Activated CD8-positive, alpha-beta T cell treated with anti-CD3 and anti-CD28 coated beads for 36 hours (primary cell): ENCODE measurements at regions not wholly inside any gene's neighbourhood (a gene's known extent, or its start where the extent isn't known, plus 50 kb on each side); places are given as distances from the start of the nearest gene placed in this dataset.
"Not testable (repeated sequence)": the region's sequence is repeated elsewhere in the genome, so short reads cannot be mapped to it uniquely, and the experiment has no call there.

Source experiments
- ATAC-seq: fragments of 200-7000 bp; cut with Tn5 transposase; one replicate; pipeline ENCODE4 v1.10.0; 2021; ENCODE audit warnings: mild to moderate bottlenecking, moderate library complexity
- CTCF ChIA-PET: fragments of 350-600 bp; sonication (Branson Sonifier 250); formaldehyde crosslinking; loops from one replicate; lab custom pipeline; 2021; ENCODE audit warnings: antibody characterized with exemption; lab: Charles Lee
- POLR2A ChIA-PET: fragments of 350-600 bp; sonication (Branson Sonifier 250); formaldehyde crosslinking; loops from one replicate; lab custom pipeline; 2021; ENCODE audit warnings: antibody characterized with exemption; lab: Charles Lee
- DNase-seq: peaks from one replicate; pipeline ENCODE4 v3.0.0-alpha.2; 2020
- H3K27ac Mint-ChIP-seq: one replicate; pipeline ENCODE4 v1.8.0; 2021; ENCODE audit warnings: mild to moderate bottlenecking, mixed read lengths
- H3K27me3 Mint-ChIP-seq: one replicate; pipeline ENCODE4 v1.8.0; 2021; ENCODE audit warnings: mixed read lengths
- H3K36me3 Mint-ChIP-seq: one replicate; pipeline ENCODE4 v1.8.0; 2021; ENCODE audit warnings: low read depth, mixed read lengths
- H3K4me1 Mint-ChIP-seq: one replicate; pipeline ENCODE4 v1.8.0; 2021; ENCODE audit warnings: low read depth, mixed read lengths
- H3K4me3 Mint-ChIP-seq: one replicate; pipeline ENCODE4 v1.8.0; 2021; ENCODE audit warnings: mild to moderate bottlenecking, moderate library complexity, mixed read lengths
- H3K9me3 Mint-ChIP-seq: one replicate; pipeline ENCODE4 v1.8.0; 2021; ENCODE audit warnings: mixed read lengths
- intact Hi-C: fragments of 100-400 bp; cut with micrococcal nuclease; formaldehyde crosslinking; loops from one replicate; pipeline ENCODE4 v1.10.0; 2022
- TF ChIP-seq, protein P1 (sequence below): fragments of 200-600 bp; IDR thresholded peaks from one replicate; pipeline ENCODE4 v1.8.0; 2022; ENCODE audit warnings: antibody characterized with exemption, mild to moderate bottlenecking

DNA sequence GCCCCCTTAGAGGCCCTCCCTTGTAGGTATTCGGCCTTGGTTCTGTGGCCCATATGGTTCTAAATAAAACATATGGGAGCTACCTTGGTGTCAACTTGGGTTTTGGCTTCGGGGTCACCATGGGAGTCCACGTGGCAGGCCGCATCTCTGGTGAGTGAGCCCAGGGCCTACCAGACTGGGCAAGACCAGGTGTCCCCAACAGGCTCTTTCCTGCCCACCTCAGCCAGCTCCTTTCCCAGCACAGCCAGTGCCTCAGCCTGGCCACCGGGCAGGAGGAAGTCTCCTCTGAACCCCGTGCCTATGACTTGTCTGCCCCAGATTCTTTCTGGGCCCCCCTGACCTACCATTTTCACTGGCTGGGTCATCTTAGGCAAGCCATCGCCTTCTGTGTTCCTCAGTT lies 268.8 kb upstream of the TEKT4 start:
- no peak overlapping the region for H3K27ac Mint-ChIP-seq
- POLR2A ChIA-PET = no interaction called here
- H3K36me3 Mint-ChIP-seq = no peaks in the 10 kb centered on the region
- H3K4me3 Mint-ChIP-seq = no peak overlapping the region
- H3K9me3 Mint-ChIP-seq = no peaks in the 10 kb centered on the region
- intact Hi-C loops = no loop called here
- no peaks in the 10 kb centered on the region for H3K4me1 Mint-ChIP-seq
- DNase-seq = no peak
- TF ChIP-seq, protein P1, sequence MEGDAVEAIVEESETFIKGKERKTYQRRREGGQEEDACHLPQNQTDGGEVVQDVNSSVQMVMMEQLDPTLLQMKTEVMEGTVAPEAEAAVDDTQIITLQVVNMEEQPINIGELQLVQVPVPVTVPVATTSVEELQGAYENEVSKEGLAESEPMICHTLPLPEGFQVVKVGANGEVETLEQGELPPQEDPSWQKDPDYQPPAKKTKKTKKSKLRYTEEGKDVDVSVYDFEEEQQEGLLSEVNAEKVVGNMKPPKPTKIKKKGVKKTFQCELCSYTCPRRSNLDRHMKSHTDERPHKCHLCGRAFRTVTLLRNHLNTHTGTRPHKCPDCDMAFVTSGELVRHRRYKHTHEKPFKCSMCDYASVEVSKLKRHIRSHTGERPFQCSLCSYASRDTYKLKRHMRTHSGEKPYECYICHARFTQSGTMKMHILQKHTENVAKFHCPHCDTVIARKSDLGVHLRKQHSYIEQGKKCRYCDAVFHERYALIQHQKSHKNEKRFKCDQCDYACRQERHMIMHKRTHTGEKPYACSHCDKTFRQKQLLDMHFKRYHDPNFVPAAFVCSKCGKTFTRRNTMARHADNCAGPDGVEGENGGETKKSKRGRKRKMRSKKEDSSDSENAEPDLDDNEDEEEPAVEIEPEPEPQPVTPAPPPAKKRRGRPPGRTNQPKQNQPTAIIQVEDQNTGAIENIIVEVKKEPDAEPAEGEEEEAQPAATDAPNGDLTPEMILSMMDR = no peak
- ATAC-seq = no peak
- peaks cover 1% of the 10 kb centered on the region for H3K27me3 Mint-ChIP-seq
- CTCF ChIA-PET = no interaction called here

DNA sequence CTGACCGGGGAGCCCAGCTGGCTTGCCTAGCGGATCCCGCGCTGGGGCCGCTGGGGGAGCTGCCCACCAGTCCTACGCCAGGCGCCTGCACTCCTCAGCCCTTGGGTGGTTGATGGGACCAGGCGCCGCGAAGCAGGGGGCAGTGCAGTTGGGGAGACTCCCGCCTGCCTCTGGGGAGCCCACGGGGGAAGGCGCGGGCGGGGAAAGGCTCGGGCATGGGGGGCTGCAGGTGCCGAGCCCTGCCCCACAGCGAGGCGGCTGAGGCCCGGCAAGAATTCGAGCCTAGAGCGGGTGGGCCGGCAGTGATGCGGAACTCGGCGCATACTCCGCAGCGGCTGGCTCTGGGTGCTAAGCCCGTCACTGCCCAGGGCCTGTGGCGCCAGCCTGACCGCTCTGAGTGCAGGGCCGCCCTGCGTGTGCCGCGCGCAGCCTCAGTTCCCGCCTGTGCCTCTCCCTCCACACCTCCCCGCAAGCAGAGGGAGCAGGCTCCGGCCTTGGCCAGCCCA lies 249.1 kb upstream of the TEKT4 start:
- Mint-ChIP-seq H3K4me1 (no peaks in the 10 kb centered on the region), H3K27ac (no peak overlapping the region), H3K4me3 (no peak overlapping the region), H3K9me3 (no peaks in the 10 kb centered on the region), H3K27me3 (no peaks in the 10 kb centered on the region), H3K36me3 (no peaks in the 10 kb centered on the region)
- TF ChIP-seq, protein P1 = no peak
- POLR2A ChIA-PET = no interaction called here
- no peak for ATAC-seq
- CTCF ChIA-PET = no interaction called here
- DNase-seq = no peak
- intact Hi-C loops = no loop called here

DNA sequence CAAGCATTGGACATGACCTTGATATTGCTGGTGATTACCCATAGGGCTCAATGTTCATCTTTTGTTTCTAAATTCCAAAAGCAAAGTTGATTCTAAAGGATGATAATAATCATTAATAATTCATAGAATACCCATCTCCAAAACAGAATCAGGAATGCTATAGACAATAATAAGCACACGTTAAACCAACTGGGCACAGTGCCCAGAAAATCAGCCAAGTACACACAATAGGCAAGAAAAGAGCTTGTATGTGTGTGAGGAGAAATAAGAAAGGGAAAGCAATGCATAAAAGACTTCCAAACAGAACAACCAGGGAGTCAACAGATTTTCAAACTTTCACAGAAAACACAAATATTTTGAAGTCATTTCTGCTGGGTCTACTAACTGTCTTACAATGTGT lies 242.3 kb upstream of the TEKT4 start:
- intact Hi-C loops, H3K4me3 Mint-ChIP-seq, H3K27ac Mint-ChIP-seq, H3K36me3 Mint-ChIP-seq, POLR2A ChIA-PET, DNase-seq, CTCF ChIA-PET, H3K4me1 Mint-ChIP-seq, H3K9me3 Mint-ChIP-seq, H3K27me3 Mint-ChIP-seq, ATAC-seq: not testable (repeated sequence)

DNA sequence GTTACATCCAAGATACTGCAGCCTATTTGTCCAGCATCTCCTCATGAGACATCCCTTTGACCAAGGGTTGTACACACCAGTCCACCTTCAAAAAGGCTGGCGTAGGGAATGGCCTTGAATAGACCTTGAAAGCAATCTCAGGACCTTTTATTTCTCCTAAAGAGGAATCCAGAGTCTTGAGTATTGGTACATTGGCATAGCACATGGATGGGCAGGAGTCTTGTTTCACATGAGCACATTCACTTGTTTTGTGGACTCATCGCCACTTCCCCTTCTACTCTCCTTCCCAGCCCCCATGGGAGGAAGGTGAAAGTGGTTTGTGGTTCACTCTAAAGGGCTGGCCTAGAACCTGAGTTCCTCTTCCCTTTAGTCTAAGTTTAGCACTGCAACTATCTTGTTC lies 229.8 kb upstream of the TEKT4 start:
- H3K9me3 Mint-ChIP-seq, POLR2A ChIA-PET, H3K27ac Mint-ChIP-seq, intact Hi-C loops, DNase-seq, CTCF ChIA-PET, ATAC-seq, H3K36me3 Mint-ChIP-seq, H3K4me3 Mint-ChIP-seq, H3K4me1 Mint-ChIP-seq, H3K27me3 Mint-ChIP-seq: not testable (repeated sequence)

DNA sequence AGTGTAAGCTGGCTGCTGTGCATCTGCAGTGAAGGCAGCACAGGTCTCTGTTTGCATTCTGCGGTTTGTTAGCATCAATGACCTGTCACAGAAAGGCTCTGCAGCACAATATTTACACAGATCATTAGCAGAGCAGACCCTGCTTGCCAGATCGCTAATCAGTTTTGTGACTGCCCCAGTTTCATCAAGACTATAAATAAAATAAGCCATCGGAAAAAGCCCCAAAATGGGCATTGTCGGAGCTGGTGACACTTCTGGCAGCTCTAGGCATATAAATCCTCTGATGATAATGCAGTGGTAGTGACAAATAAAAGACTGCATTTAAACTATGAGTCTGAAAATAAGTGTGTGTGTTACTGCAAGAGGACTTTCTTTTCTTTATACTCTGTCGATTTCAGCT lies 219.1 kb upstream of the TEKT4 start:
- H3K27me3 Mint-ChIP-seq, H3K4me3 Mint-ChIP-seq, H3K9me3 Mint-ChIP-seq, H3K36me3 Mint-ChIP-seq, CTCF ChIA-PET, POLR2A ChIA-PET, intact Hi-C loops, H3K27ac Mint-ChIP-seq, H3K4me1 Mint-ChIP-seq, ATAC-seq, DNase-seq: not testable (repeated sequence)

DNA sequence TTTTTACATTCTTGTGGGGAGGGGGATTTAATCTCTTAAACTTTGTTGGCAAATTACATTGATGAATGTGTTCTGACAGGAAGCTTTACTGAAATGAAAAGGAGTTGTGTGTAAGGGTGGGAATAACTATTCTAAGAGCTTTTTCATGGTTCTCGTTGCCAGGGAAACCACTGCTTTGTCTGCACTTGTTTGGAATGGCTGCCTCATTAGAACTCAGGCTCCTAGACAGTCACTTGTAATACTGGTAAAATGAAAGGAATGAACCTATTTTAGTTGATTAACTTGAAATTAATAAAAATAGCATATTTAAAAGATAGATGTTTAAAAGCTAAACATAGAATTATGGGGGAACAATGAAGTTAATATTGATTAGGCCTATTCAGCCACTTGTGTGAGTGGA lies 201.4 kb upstream of the TEKT4 start:
- H3K9me3 Mint-ChIP-seq, CTCF ChIA-PET, H3K36me3 Mint-ChIP-seq, H3K27me3 Mint-ChIP-seq, DNase-seq, H3K4me3 Mint-ChIP-seq, H3K4me1 Mint-ChIP-seq, H3K27ac Mint-ChIP-seq, intact Hi-C loops, POLR2A ChIA-PET, ATAC-seq: not testable (repeated sequence)

DNA sequence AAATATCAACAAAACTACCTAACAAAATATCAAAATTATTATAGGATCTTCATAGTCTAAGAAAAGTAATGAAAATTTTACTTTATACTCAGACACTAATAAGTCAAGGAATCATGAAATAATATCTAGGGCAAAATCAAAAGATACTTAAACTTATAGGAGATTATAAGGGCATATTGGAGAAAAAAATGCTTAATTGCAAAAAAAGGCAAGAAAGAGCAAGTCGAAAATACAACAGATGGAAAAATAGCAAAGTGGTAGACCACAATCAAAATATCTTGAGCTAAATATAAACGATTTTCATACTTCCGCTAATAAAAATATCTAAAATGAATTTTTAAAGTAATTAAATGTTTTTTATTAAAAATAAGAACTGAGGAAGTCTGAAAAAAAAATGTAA lies 177.0 kb upstream of the TEKT4 start:
- intact Hi-C loops, H3K27me3 Mint-ChIP-seq, POLR2A ChIA-PET, H3K9me3 Mint-ChIP-seq, ATAC-seq, H3K4me3 Mint-ChIP-seq, H3K4me1 Mint-ChIP-seq, H3K27ac Mint-ChIP-seq, H3K36me3 Mint-ChIP-seq, DNase-seq, CTCF ChIA-PET: not testable (repeated sequence)

DNA sequence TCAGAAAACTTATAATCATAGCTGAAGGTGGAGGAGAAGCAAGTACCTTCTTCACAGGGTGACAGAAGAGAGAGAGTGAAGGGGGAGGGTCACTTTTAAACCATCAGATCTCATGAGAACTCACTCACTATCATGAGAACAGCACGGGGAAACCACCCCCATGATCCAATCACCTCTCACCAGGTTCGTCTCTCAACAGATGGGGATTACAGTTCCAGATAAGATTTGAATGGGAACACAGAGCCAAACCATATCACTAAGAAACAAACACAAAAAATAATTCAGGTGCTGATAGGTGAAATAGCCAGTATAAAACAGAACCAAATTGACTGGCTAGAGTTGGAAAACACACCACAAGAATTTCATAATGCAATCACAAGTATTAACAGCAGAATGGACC lies 162.2 kb upstream of the TEKT4 start:
- DNase-seq, H3K36me3 Mint-ChIP-seq, H3K9me3 Mint-ChIP-seq, H3K4me1 Mint-ChIP-seq, ATAC-seq, H3K4me3 Mint-ChIP-seq, H3K27ac Mint-ChIP-seq, POLR2A ChIA-PET, H3K27me3 Mint-ChIP-seq, intact Hi-C loops, CTCF ChIA-PET: not testable (repeated sequence)
